GM20000 (cell line): ENCODE measurements at regions not wholly inside any gene's neighbourhood (a gene's known extent, or its start where the extent isn't known, plus 50 kb on each side); places are given as distances from the start of the nearest gene placed in this dataset.

Experiments
- DNase-seq: peaks from one replicate; pipeline ENCODE4 v3.0.0; 2012; ENCODE audit warnings: low spot score
- TF ChIP-seq, protein P1 (sequence below): IDR thresholded peaks from 2 replicates; pipeline ENCODE4 v1.5.1; 2012; ENCODE audit warnings: mild to moderate bottlenecking, control low read depth; ENCODE audit errors: extremely low read depth, missing control alignments

DNA sequence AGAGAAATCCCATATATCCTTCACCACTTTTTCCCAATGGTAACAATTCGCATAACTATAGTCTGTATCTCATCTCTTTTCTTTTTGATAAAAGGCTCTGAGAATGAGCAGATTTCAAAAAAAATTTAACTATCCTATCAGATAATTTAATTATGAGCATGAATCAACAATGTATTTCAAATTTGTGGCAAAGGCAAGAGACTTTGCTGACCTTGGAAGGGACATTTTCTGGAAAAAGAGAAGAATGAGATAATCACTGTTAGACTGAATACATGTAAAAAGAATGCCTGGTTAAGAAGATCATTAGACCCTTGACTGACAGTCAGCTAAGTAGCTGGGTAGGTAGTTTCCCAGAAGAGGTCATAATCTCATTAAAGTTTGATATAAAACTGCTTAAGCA, 428.4 kb upstream of the XYLT1 start:
- DNase-seq: no peak
- TF ChIP-seq, protein P1, sequence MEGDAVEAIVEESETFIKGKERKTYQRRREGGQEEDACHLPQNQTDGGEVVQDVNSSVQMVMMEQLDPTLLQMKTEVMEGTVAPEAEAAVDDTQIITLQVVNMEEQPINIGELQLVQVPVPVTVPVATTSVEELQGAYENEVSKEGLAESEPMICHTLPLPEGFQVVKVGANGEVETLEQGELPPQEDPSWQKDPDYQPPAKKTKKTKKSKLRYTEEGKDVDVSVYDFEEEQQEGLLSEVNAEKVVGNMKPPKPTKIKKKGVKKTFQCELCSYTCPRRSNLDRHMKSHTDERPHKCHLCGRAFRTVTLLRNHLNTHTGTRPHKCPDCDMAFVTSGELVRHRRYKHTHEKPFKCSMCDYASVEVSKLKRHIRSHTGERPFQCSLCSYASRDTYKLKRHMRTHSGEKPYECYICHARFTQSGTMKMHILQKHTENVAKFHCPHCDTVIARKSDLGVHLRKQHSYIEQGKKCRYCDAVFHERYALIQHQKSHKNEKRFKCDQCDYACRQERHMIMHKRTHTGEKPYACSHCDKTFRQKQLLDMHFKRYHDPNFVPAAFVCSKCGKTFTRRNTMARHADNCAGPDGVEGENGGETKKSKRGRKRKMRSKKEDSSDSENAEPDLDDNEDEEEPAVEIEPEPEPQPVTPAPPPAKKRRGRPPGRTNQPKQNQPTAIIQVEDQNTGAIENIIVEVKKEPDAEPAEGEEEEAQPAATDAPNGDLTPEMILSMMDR: no peak

DNA sequence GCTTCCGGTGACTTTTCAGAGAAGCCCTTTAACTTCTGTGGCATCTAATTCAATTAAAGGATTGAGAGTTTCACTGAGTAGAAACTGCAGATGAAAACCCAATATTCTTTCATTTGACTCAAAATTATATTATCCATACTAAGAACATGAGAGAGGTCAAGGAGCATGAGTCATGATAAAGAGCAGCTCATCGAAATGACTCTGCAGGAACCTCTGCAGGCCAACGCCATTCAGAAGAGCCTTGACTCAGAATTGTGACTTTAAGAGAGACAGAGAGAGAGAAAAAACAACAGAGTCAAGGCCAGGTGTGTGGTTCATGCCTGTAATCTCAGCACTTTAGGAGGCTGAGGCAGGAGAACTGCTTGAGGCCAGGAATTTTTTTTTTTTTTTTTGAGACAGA, 417.2 kb upstream of the XYLT1 start:
- no peak for DNase-seq
- TF ChIP-seq, protein P1: no peak

DNA sequence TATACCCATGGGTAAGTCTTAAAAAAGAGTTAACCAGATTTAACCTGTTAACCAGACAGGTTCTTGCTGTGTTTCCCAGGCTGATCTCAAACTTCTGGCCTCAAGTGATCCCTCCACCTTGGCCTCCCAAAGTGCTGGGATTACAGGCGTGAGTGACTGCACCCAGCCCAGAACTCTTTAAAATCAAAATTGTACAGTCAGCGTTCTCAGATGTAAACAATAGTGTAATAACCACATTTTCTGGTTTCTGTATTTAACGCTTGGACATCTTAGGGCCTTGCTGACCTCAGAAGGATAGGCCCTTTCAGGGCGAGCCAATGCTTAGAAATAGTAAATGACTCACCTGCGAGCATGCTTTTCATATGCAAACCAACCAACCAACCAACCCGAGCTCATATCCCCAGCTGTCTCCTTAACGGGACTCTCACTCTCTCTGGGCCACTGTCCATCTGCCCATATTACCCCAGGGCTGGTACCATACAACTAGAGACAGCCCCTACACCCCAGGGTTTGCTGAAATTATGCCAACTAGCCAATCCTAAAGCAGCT, 415.0 kb upstream of the XYLT1 start:
- no peak for DNase-seq
- TF ChIP-seq, protein P1: no peak

DNA sequence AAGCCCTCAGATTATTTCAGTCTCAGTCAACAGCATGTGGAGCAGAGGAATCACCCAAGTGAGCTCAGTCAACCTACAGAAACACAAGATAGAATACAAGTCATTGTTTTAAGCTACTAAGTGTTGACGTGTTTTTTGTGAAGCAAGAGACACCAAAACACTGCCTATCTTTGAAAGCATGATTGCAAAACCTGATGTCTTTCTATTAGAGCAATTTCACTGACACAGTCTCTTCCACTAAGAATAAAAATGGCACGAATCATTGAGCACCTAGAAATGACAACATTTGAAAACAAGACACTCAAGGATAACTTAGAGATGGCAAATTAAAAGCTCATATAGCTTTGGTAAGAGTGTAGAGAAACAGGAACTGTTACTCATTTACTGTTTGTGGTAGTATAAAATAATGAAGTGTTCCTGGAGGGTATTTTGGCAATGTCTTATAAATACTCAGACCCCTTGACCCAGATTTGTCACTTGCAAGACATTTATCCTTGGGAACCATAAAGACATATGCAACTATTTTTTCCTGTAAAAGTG, 407.1 kb upstream of the XYLT1 start:
- no peak for DNase-seq
- TF ChIP-seq, protein P1: no peak

DNA sequence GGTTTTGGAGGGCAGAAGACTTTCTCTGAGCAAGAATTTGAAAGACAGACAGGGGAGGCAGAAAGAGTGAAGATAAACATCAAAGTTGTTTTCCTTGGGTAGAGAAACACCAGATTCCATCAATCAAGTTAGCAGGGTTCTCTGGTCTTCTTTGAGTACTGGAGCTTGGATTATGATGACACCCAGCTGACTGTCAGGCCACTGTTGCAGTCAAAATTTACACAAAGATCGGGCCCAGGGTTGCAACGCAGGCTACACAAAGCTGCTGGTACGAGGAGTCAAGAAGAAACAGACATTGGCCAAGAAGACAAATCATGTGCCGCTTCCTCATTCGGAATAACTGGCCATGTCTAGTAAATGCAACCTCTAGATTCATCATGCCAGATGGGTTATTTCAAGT, 396.2 kb upstream of the XYLT1 start:
- TF ChIP-seq, protein P1: no peak
- DNase-seq: no peak

DNA sequence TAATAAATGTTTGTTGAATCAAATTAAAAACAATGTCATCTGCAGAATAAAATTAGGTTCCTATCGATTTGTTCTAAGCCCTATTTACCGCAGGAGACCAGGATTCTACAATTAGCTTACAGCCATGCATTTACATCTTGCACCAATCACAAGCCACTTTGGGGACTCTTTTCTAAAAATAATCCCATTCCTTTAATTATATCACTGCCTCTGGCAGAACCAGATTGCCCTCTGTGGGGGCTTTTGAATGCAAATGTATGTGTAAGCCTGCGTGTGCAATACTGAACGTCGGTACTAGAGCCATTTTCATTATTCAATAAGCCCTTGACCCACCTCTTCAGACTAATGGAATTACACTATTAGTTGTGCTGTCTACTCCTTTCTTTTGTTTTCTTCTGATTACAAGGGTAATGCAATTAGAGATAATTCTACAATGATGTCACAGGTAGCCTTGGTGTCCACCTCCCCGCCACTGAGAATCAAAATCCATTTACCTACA, 391.3 kb upstream of the XYLT1 start:
- TF ChIP-seq, protein P1: no peak
- no peak for DNase-seq

DNA sequence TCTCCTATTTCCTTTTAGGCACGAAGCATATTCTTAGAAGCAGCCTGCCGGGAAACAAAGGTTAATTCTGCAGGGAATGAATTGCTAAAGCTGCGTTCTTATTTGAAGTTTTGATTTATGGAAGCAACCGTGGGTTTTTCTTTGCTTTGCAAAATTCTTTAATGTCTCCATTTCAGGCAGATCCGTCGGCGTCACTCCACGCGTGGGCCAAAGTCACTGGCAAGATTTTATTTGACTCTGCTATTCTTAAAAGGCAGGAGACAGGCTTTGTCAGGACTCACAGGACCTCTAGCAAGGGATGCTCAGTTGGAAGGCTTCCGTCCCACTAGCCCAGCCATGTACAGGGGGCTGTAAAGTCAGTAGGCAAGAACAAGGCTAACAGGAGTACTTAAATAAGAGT, 387.3 kb upstream of the XYLT1 start:
- TF ChIP-seq, protein P1: no peak
- DNase-seq: no peak
